Right lobe of liver (tissue), 6 donors: ENCODE measurements at regions not wholly inside any gene's neighbourhood (a gene's known extent, or its start where the extent isn't known, plus 50 kb on each side); places are given as distances from the start of the nearest gene placed in this dataset.
A peak's percentile ranks its signal among the peaks of the same experiment; 100 is the strongest.

ENCODE experiments used
- ATAC-seq, 4 donors: fragments of 200-7000 bp; cut with Tn5 transposase; one replicate each; pipeline ENCODE4 v1.9.1; 2020; ENCODE audit warnings: mild to moderate bottlenecking in 4 of 4, moderate library complexity in 4 of 4
- DNase-seq, 3 donors: peaks; one replicate each; pipeline ENCODE4 v3.0.0-alpha.2; 2020
- H3K27ac ChIP-seq, 3 donors: fragments of 200-600 bp; one replicate each; pipeline ENCODE4 v1.8.0; 2022
- H3K27me3 ChIP-seq, 2 donors: fragments of 200-600 bp; one replicate each; pipeline ENCODE4 v1.8.0; 2022
- H3K36me3 ChIP-seq, 4 donors: fragments of 200-600 bp; sonication (generic) in 1 of 4; one replicate each; pipeline versions ENCODE4 v1.5.1 to v1.8.0; 2017 to 2022; ENCODE audit warnings: control low read depth in 1 of 4
- H3K4me1 ChIP-seq, 4 donors: fragments of 200-600 bp; sonication (generic) in 1 of 4; one replicate each; pipeline versions ENCODE4 v1.5.1 to v1.8.0; 2017 to 2022; ENCODE audit warnings: control low read depth in 1 of 4
- H3K4me3 ChIP-seq, 3 donors: fragments of 200-600 bp; one replicate each; pipeline ENCODE4 v1.8.0; 2022
- H3K9me3 ChIP-seq, 4 donors: fragments of 200-600 bp; sonication (generic) in 1 of 4; one replicate each; pipeline versions ENCODE4 v1.5.1 to v1.8.0; 2017 to 2022; ENCODE audit warnings: control low read depth in 1 of 4
- CTCF ChIP-seq, 4 donors: fragments of 200-600 bp in 3 of 4; fragments of 450-650 bp in 1 of 4; IDR thresholded peaks; one replicate each; pipeline versions ENCODE4 v1.5.1 to v1.8.0; 2016 to 2022; ENCODE audit warnings: antibody characterized with exemption in 4 of 4, mild to moderate bottlenecking in 2 of 4
- POLR2A ChIP-seq: fragments of 450-650 bp; IDR thresholded peaks from one replicate; pipeline ENCODE4 v1.6.1; 2017; ENCODE audit warnings: antibody characterized with exemption, mild to moderate bottlenecking
- WGBS: methylation state at CpG from one replicate; pipeline ENCODE4 v1.1.6; 2018; ENCODE audit warnings: low coverage, low lambda C conversion rate; ENCODE audit not compliant: insufficient coverage; ENCODE audit errors: missing lambda C conversion rate; 5-methylcytosine and 5-hydroxymethylcytosine counted together
- intact Hi-C, 2 donors: fragments of 100-400 bp; cut with DNase I; formaldehyde crosslinking; loops; one replicate each; pipeline versions ENCODE4 v1.11.2 to v1.14.1; 2022
- donor health status: DM: no; HTN: yes; CAD: no.
- donor health status: DM: no; HTN: no; CAD: no.
- donor health status: DM: no; HTN: no; CAD: no.
- donor health status: DM: no; HTN: yes; CAD: no.
- donor health status: DM: no; HTN: yes; CAD: no.

- ATAC-seq (no peak), DNase-seq (no peak)
- no peaks in the 10 kb centered on the region for H3K27me3 ChIP-seq
- H3K36me3 ChIP-seq = no peaks in the 10 kb centered on the region
- WGBS = 54% methylated on average over 2 of the region's 2 CpGs
- no peak overlapping the region for H3K4me3 ChIP-seq
- intact Hi-C loops = no loop called here
- H3K4me1 ChIP-seq = no peaks in the 10 kb centered on the region
- no peak for TF ChIP-seq POLR2A
- no peak for TF ChIP-seq CTCF (IDR thresholded peaks at IDR 0.05)
- no peaks in the 10 kb centered on the region for H3K9me3 ChIP-seq
- H3K27ac ChIP-seq = no peak overlapping the region
Observed at GRCh38 chr2:83376731-83377130, 1082.3 kb downstream of the SUCLG1 start.

GRCh38 chr2:83370419-83370762 is 1088.7 kb downstream of the SUCLG1 start:
- Histone ChIP-seq H3K27me3 (no peaks in the 10 kb centered on the region), H3K27ac (peak overlapping the region; percentile 74 to 75 (median 74)), H3K4me3 (no peak overlapping the region), H3K36me3 (no peaks in the 10 kb centered on the region), H3K9me3 (no peaks in the 10 kb centered on the region), H3K4me1 (peaks cover 0 to 7% (median 3%) of the 10 kb centered on the region in 4 donors)
- DNase-seq = no peak
- ATAC-seq = peak; percentile 94 to 97 (median 95)
- intact Hi-C loops = no loop called here
- TF ChIP-seq POLR2A = no peak
- no peak for TF ChIP-seq CTCF (IDR thresholded peaks at IDR 0.05)
- WGBS = 27% methylated on average over 2 of the region's 2 CpGs

GRCh38 chr2:83369601-83370418 is 1089.3 kb downstream of the SUCLG1 start:
- TF ChIP-seq CTCF (IDR thresholded peaks at IDR 0.05) (no peak), POLR2A (no peak)

GRCh38 chr2:83368916-83369315 is 1090.2 kb downstream of the SUCLG1 start:
- Histone ChIP-seq H3K9me3 (no peaks in the 10 kb centered on the region), H3K27me3 (no peaks in the 10 kb centered on the region), H3K4me1 (peaks cover 0 to 7% (median 3%) of the 10 kb centered on the region in 4 donors), H3K27ac (peak overlapping the region in 1 of 3 donors; percentile 74), H3K36me3 (no peaks in the 10 kb centered on the region), H3K4me3 (no peak overlapping the region)
- intact Hi-C loops = no loop called here
- DNase-seq = no peak
- WGBS = 83% methylated on average over 3 of the region's 3 CpGs
- no peak for TF ChIP-seq CTCF (IDR thresholded peaks at IDR 0.05)
- no peak for TF ChIP-seq POLR2A
- no peak for ATAC-seq

More at GRCh38 chr2:83369601-83370418, 1089.3 kb downstream of the SUCLG1 start:
- H3K9me3 ChIP-seq = no peaks in the 10 kb centered on the region
- no peaks in the 10 kb centered on the region for H3K36me3 ChIP-seq
- ATAC-seq = peak; percentile 65 to 75 (median 71)
- H3K27me3 ChIP-seq = no peaks in the 10 kb centered on the region
- peak in 1 of 3 donors; percentile 37 for DNase-seq
- intact Hi-C loops = no loop called here
- H3K27ac ChIP-seq = peak overlapping the region; percentile 74 to 75 (median 74)
- WGBS = 40% methylated on average over 6 of the region's 6 CpGs
- H3K4me3 ChIP-seq = no peak overlapping the region
- H3K4me1 ChIP-seq = peaks cover 0 to 7% (median 3%) of the 10 kb centered on the region in 4 donors
